ENCODE measurements at regions not wholly inside any gene's neighbourhood (a gene's known extent, or its start where the extent isn't known, plus 50 kb on each side); places are given as distances from the start of the nearest gene placed in this dataset.

DNA sequence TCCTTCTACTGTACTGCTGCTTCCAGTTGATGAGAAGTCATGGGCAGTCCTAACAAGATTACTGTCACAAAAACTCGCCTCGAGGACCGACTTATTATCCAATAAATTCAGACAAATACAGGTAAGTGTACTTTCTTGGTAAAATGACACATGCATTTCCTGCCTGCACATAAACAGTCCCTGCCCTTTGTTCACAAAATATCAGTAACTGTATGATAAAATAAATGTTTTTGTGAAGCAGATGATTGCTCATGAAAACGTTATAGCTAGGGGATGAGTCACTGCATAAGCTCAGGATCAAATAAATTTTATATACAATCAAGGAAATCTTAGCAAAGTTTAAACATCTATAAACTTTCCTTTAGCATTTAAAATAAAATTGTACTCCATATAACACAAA lies 164.5 kb upstream of the RIPOR2 start:
- Histone ChIP-seq H3K4me1 (peaks cover 4% of the 10 kb centered on the region), H3K36me3 (peaks cover 9% of the 10 kb centered on the region), H3K27me3 (no peaks in the 10 kb centered on the region), H3K9me3 (no peaks in the 10 kb centered on the region), H3K4me3 (no peak overlapping the region), H3K27ac (no peak overlapping the region)
- WGBS, result 76% methylated on average over 4 of the region's 4 CpGs
- no peak for TF ChIP-seq POLR2AphosphoS5 (IDR thresholded peaks at IDR 0.05)
- no peak for DNase-seq (ENCODE audit: low spot score in 2 of 2)

DNA sequence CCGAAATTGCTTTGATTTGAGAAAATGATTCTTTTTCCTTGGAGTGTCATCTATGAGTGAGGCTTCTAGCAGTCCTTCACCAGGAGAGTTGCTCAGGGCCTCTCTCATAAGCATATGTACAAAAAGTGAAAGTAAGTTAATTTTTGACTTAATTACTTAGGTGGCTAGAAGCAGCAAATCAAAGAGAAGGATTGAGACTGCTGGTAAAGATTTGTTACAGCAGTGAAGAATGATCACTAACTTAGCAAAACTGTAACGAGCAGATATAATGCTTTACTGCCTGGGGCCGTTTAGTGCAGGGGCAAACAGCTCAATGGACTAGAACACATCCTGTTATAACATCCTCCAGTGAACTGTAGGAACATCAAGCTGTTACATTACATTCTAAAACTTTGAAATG lies 167.8 kb upstream of the RIPOR2 start:
- DNase-seq (ENCODE audit: low spot score in 2 of 2), result no peak
- Histone ChIP-seq H3K4me3 (no peak overlapping the region), H3K4me1 (peaks cover 8% of the 10 kb centered on the region), H3K9me3 (no peaks in the 10 kb centered on the region), H3K36me3 (peaks cover 32% of the 10 kb centered on the region), H3K27ac (no peak overlapping the region), H3K27me3 (no peaks in the 10 kb centered on the region)
- 82% methylated on average over 3 of the region's 3 CpGs for WGBS
- TF ChIP-seq POLR2AphosphoS5 (IDR thresholded peaks at IDR 0.05), result no peak
- no peak for TF ChIP-seq POLR2A (IDR thresholded peaks at IDR 0.05)
- TF ChIP-seq EP300 (IDR thresholded peaks at IDR 0.05), result no peak
- TF ChIP-seq CTCF (IDR thresholded peaks at IDR 0.05), result no peak

GRCh38 chr6:25105070-25105925 lies 169.5 kb upstream of the RIPOR2 start:
- H3K36me3 ChIP-seq, result peaks cover 45% of the 10 kb centered on the region
- H3K27me3 ChIP-seq, result no peaks in the 10 kb centered on the region
- 61% methylated on average over 7 of the region's 7 CpGs for WGBS
- no peak overlapping the region for H3K4me3 ChIP-seq
- peaks cover 8% of the 10 kb centered on the region for H3K4me1 ChIP-seq
- TF ChIP-seq EP300 (IDR thresholded peaks at IDR 0.05) (no peak), CTCF (IDR thresholded peaks at IDR 0.05) (no peak), POLR2AphosphoS5 (IDR thresholded peaks at IDR 0.05) (no peak), POLR2A (IDR thresholded peaks at IDR 0.05) (no peak)
- no peaks in the 10 kb centered on the region for H3K9me3 ChIP-seq
- DNase-seq (ENCODE audit: low spot score in 2 of 2), result no peak
- peak overlapping the region; percentile 51 for H3K27ac ChIP-seq

- Histone ChIP-seq H3K36me3 (peaks cover 47% of the 10 kb centered on the region), H3K4me3 (no peak overlapping the region), H3K27me3 (no peaks in the 10 kb centered on the region), H3K27ac (no peak overlapping the region), H3K9me3 (no peaks in the 10 kb centered on the region), H3K4me1 (peaks cover 11% of the 10 kb centered on the region)
- TF ChIP-seq POLR2AphosphoS5 (IDR thresholded peaks at IDR 0.05), result no peak
- TF ChIP-seq CTCF (IDR thresholded peaks at IDR 0.05), result no peak
- no peak for TF ChIP-seq EP300 (IDR thresholded peaks at IDR 0.05)
- TF ChIP-seq POLR2A (IDR thresholded peaks at IDR 0.05), result no peak
- DNase-seq (ENCODE audit: low spot score in 2 of 2), result no peak
- 98% methylated on average over 2 of the region's 2 CpGs for WGBS
Measured at GRCh38 chr6:25107218-25107617, 171.5 kb upstream of the RIPOR2 start.

GRCh38 chr6:25111782-25112181 lies 167.4 kb upstream of the CARMIL1 start:
- no peak for DNase-seq (ENCODE audit: low spot score in 2 of 2)
- no peak overlapping the region for H3K4me3 ChIP-seq
- H3K9me3 ChIP-seq, result no peaks in the 10 kb centered on the region
- H3K36me3 ChIP-seq, result peaks cover 33% of the 10 kb centered on the region
- WGBS, result 95% methylated on average over 1 of the region's 1 CpG
- no peaks in the 10 kb centered on the region for H3K27me3 ChIP-seq
- TF ChIP-seq CTCF (IDR thresholded peaks at IDR 0.05), result no peak
- TF ChIP-seq EP300 (IDR thresholded peaks at IDR 0.05), result no peak
- TF ChIP-seq POLR2AphosphoS5 (IDR thresholded peaks at IDR 0.05), result no peak
- TF ChIP-seq POLR2A (IDR thresholded peaks at IDR 0.05), result no peak
- peaks cover 20% of the 10 kb centered on the region for H3K4me1 ChIP-seq
- peak overlapping the region; percentile 54 for H3K27ac ChIP-seq
